SK-N-SH (cell line): ENCODE measurements at regions not wholly inside any gene's neighbourhood (a gene's known extent, or its start where the extent isn't known, plus 50 kb on each side); places are given as distances from the start of the nearest gene placed in this dataset.

Source experiments
- CTCF ChIA-PET: fragments of 300-600, 350-600 bp; formaldehyde crosslinking; extraction: SDS; loops from one replicate; lab custom pipeline; 2021; lab: Yijun Ruan, JAX
- POLR2A ChIA-PET: fragments of 350-600 bp; sonication (Branson Sonifier 250); formaldehyde crosslinking; extraction: SDS; loops from one replicate; lab custom pipeline; 2020; ENCODE audit warnings: antibody characterized with exemption, inconsistent platforms; lab: Yijun Ruan, JAX
- DNase-seq: peaks from one replicate; pipeline ENCODE4 v3.0.0; 2012
- H2AFZ ChIP-seq: fragments of 200-600 bp; sonication (generic); 2 replicates; pipeline ENCODE4 v1.8.1; 2016; ENCODE audit warnings: antibody characterized with exemption, mild to moderate bottlenecking, low read depth
- H3F3A ChIP-seq: fragments of 200-600 bp; sonication (generic); replicated peaks from 2 replicates; pipeline ENCODE3; 2016; ENCODE audit warnings: antibody characterized with exemption, mild to moderate bottlenecking; ENCODE audit not compliant: insufficient read depth
- H3K27ac ChIP-seq, 2 experiments: fragments of 200-500 bp in 1 of 2; fragments of 200-600 bp in 1 of 2; sonication (Bioruptor generic) in 1 of 2; sonication (generic), shearing (Covaris generic) in 1 of 2; 2 replicates each; pipeline versions ENCODE4 v1.5.1 to v1.6.1; 2014 to 2016; ENCODE audit warnings: low read depth in 2 of 2, inconsistent platforms in 1 of 2, low read length in 1 of 2, mild to moderate bottlenecking in 1 of 2, mixed read lengths in 1 of 2
- H3K27me3 ChIP-seq: fragments of 200-600 bp; sonication (generic), shearing (Covaris generic); 2 replicates; pipeline ENCODE4 v1.6.1; 2016; ENCODE audit warnings: mixed run types; ENCODE audit not compliant: insufficient read depth
- H3K36me3 ChIP-seq, 2 experiments: fragments of 200-500 bp in 1 of 2; fragments of 200-600 bp in 1 of 2; sonication (Bioruptor generic) in 1 of 2; sonication (generic) in 1 of 2; replicated peaks in 1 of 2; 2 replicates each; pipeline versions ENCODE3 to v1.5.1; 2014 to 2016; ENCODE audit warnings: low read length in 1 of 2, mild to moderate bottlenecking in 1 of 2; ENCODE audit not compliant: insufficient read depth in 2 of 2, control insufficient read depth in 1 of 2
- H3K4me1 ChIP-seq, 2 experiments: fragments of 200-500 bp in 1 of 2; fragments of 200-600 bp in 1 of 2; sonication (Bioruptor generic) in 1 of 2; sonication (generic), shearing (Covaris generic) in 1 of 2; 2 replicates each; pipeline versions ENCODE4 v1.5.1 to v1.6.1; 2014 to 2016; ENCODE audit warnings: low read depth in 1 of 2, low read length in 1 of 2, mixed run types in 1 of 2; ENCODE audit not compliant: insufficient read depth in 2 of 2, control insufficient read depth in 1 of 2
- H3K4me2 ChIP-seq: fragments of 200-600 bp; sonication (generic), shearing (Covaris generic); 2 replicates; pipeline ENCODE4 v1.6.1; 2017; ENCODE audit warnings: mixed run types
- H3K4me3 ChIP-seq, 2 experiments: fragments of 200-500 bp in 1 of 2; fragments of 200-600 bp in 1 of 2; sonication (Bioruptor generic) in 1 of 2; sonication (generic), shearing (Covaris generic) in 1 of 2; 2 replicates each; pipeline versions ENCODE4 v1.5.1 to v1.8.1; 2014 to 2016; ENCODE audit warnings: low read depth in 2 of 2, inconsistent platforms in 1 of 2, low read length in 1 of 2, mild to moderate bottlenecking in 1 of 2, mixed read lengths in 1 of 2, moderate library complexity in 1 of 2
- H3K79me2 ChIP-seq: fragments of 200-600 bp; sonication (generic); 2 replicates; pipeline ENCODE4 v1.8.1; 2017; ENCODE audit warnings: mild to moderate bottlenecking; ENCODE audit not compliant: insufficient read depth
- H3K9ac ChIP-seq: fragments of 200-600 bp; sonication (generic); 2 replicates; pipeline ENCODE4 v1.6.1; 2017; ENCODE audit warnings: mixed run types
- H3K9me2 ChIP-seq: fragments of 200-600 bp; sonication (generic); 2 replicates; pipeline ENCODE4 v1.6.1; 2017; ENCODE audit warnings: mixed run types
- H3K9me3 ChIP-seq: fragments of 200-600 bp; sonication (generic); 2 replicates; pipeline ENCODE4 v1.6.1; 2017; ENCODE audit warnings: mixed run types, mild to moderate bottlenecking, moderate library complexity
- H4K20me1 ChIP-seq: fragments of 200-600 bp; sonication (generic); 2 replicates; pipeline ENCODE4 v1.6.1; 2017; ENCODE audit warnings: mild to moderate bottlenecking, mixed run types; ENCODE audit not compliant: insufficient read depth
- CHD2 ChIP-seq: fragments of 150-350 bp; IDR thresholded peaks from 2 replicates; pipeline ENCODE4 v1.6.1; 2018; ENCODE audit warnings: low read length; ENCODE audit not compliant: partially characterized antibody
- EP300 ChIP-seq, 2 experiments: IDR thresholded peaks; 2 replicates each; pipeline versions ENCODE4 v1.4.0 to v1.6.1; 2012; ENCODE audit warnings: borderline replicate concordance in 1 of 2, low read depth in 1 of 2, low read length in 1 of 2
- FOXJ3 ChIP-seq: sonication (generic); formaldehyde crosslinking; IDR thresholded peaks from 2 replicates; pipeline ENCODE4 v1.5.1; 2020; ENCODE audit warnings: mild to moderate bottlenecking, missing genetic modification reagents
- MXI1 ChIP-seq: IDR thresholded peaks from 2 replicates; pipeline ENCODE4 v1.6.1; 2012; ENCODE audit warnings: mild to moderate bottlenecking, low read depth, low read length, improper control_type of control experiment
- NFIC ChIP-seq: IDR thresholded peaks from 2 replicates; pipeline ENCODE4 v1.4.0; 2012; ENCODE audit warnings: borderline replicate concordance
- NRF1 ChIP-seq: IDR thresholded peaks from 2 replicates; pipeline ENCODE4 v1.6.1; 2012; ENCODE audit warnings: low read depth, mild to moderate bottlenecking, low read length
- PBX3 ChIP-seq: IDR thresholded peaks from 2 replicates; pipeline ENCODE4; 2012
- RAD21 ChIP-seq: IDR thresholded peaks from 2 replicates; pipeline ENCODE4 v1.6.1; 2012; ENCODE audit warnings: mild to moderate bottlenecking, low read length
- RCOR1 ChIP-seq: fragments of 150-350 bp; IDR thresholded peaks from 2 replicates; pipeline ENCODE4 v1.6.1; 2017; ENCODE audit warnings: antibody characterized with exemption, low read length
- REST ChIP-seq: IDR thresholded peaks from 2 replicates; pipeline ENCODE4 v1.6.1; 2012; ENCODE audit warnings: mild to moderate bottlenecking, low read depth, low read length, moderate library complexity
- RFX5 ChIP-seq: IDR thresholded peaks from 2 replicates; pipeline ENCODE4 v1.6.1; 2012; ENCODE audit warnings: mild to moderate bottlenecking, improper control_type of control experiment, low read length
- RXRA ChIP-seq: IDR thresholded peaks from 2 replicates; pipeline ENCODE4 v1.4.0; 2012; ENCODE audit warnings: low read depth, mild to moderate bottlenecking, borderline replicate concordance
- SMC3 ChIP-seq: IDR thresholded peaks from 2 replicates; pipeline ENCODE4 v1.6.1; 2012; ENCODE audit warnings: low read depth, low read length, improper control_type of control experiment
- TCF12 ChIP-seq: IDR thresholded peaks from 2 replicates; pipeline ENCODE4 v1.4.0; 2012
- TEAD4 ChIP-seq: IDR thresholded peaks from 2 replicates; pipeline ENCODE4 v1.4.0; 2012; ENCODE audit warnings: mild to moderate bottlenecking, borderline replicate concordance; ENCODE audit not compliant: insufficient read depth
- USF1 ChIP-seq: IDR thresholded peaks from 2 replicates; pipeline ENCODE4 v1.4.0; 2012; ENCODE audit warnings: low read depth, borderline replicate concordance
- USF2 ChIP-seq: fragments of 150-350 bp; IDR thresholded peaks from 2 replicates; pipeline ENCODE4 v1.6.1; 2017; ENCODE audit warnings: antibody characterized with exemption, low read length, low read depth, borderline replicate concordance
- ZBTB33 ChIP-seq: IDR thresholded peaks from 2 replicates; pipeline ENCODE4 v1.4.0; 2012; ENCODE audit warnings: low read depth, borderline replicate concordance
- WGBS: methylation state at CpG from one replicate; pipeline ENCODE4 v1.1.6; 2017; ENCODE audit warnings: low lambda C conversion rate; 5-methylcytosine and 5-hydroxymethylcytosine counted together

- no peak for TF ChIP-seq REST
- peak in 1 of 2 experiments; percentile 60; a peak in 1 of 4 replicates for TF ChIP-seq EP300 (IDR thresholded peaks at IDR 0.05; ENCODE audit: borderline replicate concordance in 1 of 2, low read depth in 1 of 2, low read length in 1 of 2)
- TF ChIP-seq RAD21: no peak
These were observed 308.6 kb upstream of the NRP1 start (continued) for GRCh38 chr10:33643042-33643441.

GRCh38 chr10:33638891-33639290 lies 304.4 kb upstream of the NRP1 start:
- no peaks in the 10 kb centered on the region for H3K27me3 ChIP-seq
- TF ChIP-seq ZBTB33 (no peak), TCF12 (no peak), NRF1 (no peak), RCOR1 (no peak), RXRA (no peak), CHD2 (no peak), USF1 (no peak), RFX5 (no peak), PBX3 (no peak), FOXJ3 (CRISPR knock-in tag) (no peak), TEAD4 (no peak), SMC3 (no peak), NFIC (no peak), USF2 (no peak), MXI1 (no peak)
- no peaks in the 10 kb centered on the region for H3K79me2 ChIP-seq
- H3K27ac ChIP-seq: peak overlapping the region in 1 of 2 experiments; percentile 60; a peak in 2 of 4 replicates
- WGBS: 91% methylated on average over 3 of the region's 3 CpGs
- H3K36me3 ChIP-seq: no peaks in the 10 kb centered on the region
- no peaks in the 10 kb centered on the region for H3F3A ChIP-seq
- H3K9me2 ChIP-seq: no peaks in the 10 kb centered on the region
- H2AFZ ChIP-seq: no peak overlapping the region
- POLR2A ChIA-PET: interaction anchor here (0.6 kb wide), 1 partner anchor 307 kb away, joined by 3 read pairs; no protein-coding TSS in a partner anchor
- CTCF ChIA-PET: interaction anchor here (0.8 to 1.5 kb wide), 3 partner anchors 73 to 999 kb away, joined by 3 read pairs; no protein-coding TSS in a partner anchor
- no peaks in the 10 kb centered on the region for H4K20me1 ChIP-seq
- no peaks in the 10 kb centered on the region for H3K9me3 ChIP-seq
- H3K4me2 ChIP-seq: no peak overlapping the region
- peaks cover 0 to 20% of the 10 kb centered on the region in 2 experiments; a peak in 2 of 4 replicates for H3K4me1 ChIP-seq
- DNase-seq: no peak
- H3K9ac ChIP-seq: no peak overlapping the region
- no peak overlapping the region for H3K4me3 ChIP-seq
